ENCODE measurements at regions not wholly inside any gene's neighbourhood (a gene's known extent, or its start where the extent isn't known, plus 50 kb on each side); places are given as distances from the start of the nearest gene placed in this dataset.
A peak's percentile ranks its signal among the peaks of the same experiment; 100 is the strongest.

- DNase-seq (ENCODE audit: low read depth), result no peak
These were observed 1167.5 kb upstream of the ACVR2A start for GRCh38 chr2:146677280-146677679.

GRCh38 chr2:146669735-146670134, 1175.1 kb upstream of the ACVR2A start:
- DNase-seq (ENCODE audit: low read depth), result no peak

GRCh38 chr2:146666340-146666739, 1178.5 kb upstream of the ACVR2A start:
- DNase-seq (ENCODE audit: low read depth), result no peak

GRCh38 chr2:146665800-146666199, 1179.0 kb upstream of the ACVR2A start:
- DNase-seq (ENCODE audit: low read depth), result no peak

GRCh38 chr2:146661473-146662096, 1183.2 kb upstream of the ACVR2A start:
- DNase-seq (ENCODE audit: low read depth), result no peak

- DNase-seq (ENCODE audit: low read depth), result no peak
These were observed 1184.9 kb upstream of the ACVR2A start for GRCh38 chr2:146659976-146660375.

GRCh38 chr2:146652311-146652710, 1192.5 kb upstream of the ACVR2A start:
- peak; percentile 52 for DNase-seq (ENCODE audit: low read depth)

- no peak for DNase-seq (ENCODE audit: low read depth)
These were observed 1193.5 kb upstream of the ACVR2A start for GRCh38 chr2:146651361-146651760.

- DNase-seq (ENCODE audit: low read depth), result no peak
These were observed 1202.8 kb upstream of the ACVR2A start for GRCh38 chr2:146642066-146642465.

GRCh38 chr2:146634230-146635097, 1210.4 kb upstream of the ACVR2A start:
- peak; percentile 75 for DNase-seq (ENCODE audit: low read depth)

- no peak for DNase-seq (ENCODE audit: low read depth)
These were observed 1211.7 kb upstream of the ACVR2A start for GRCh38 chr2:146633159-146633558.

- DNase-seq (ENCODE audit: low read depth), result no peak
These were observed 1212.1 kb upstream of the ACVR2A start for GRCh38 chr2:146632707-146633106.

GRCh38 chr2:146624430-146625160, 1220.2 kb upstream of the ACVR2A start:
- no peak for DNase-seq (ENCODE audit: low read depth)

GRCh38 chr2:146623771-146624170, 1221.1 kb upstream of the ACVR2A start:
- no peak for DNase-seq (ENCODE audit: low read depth)

GRCh38 chr2:146621656-146622055, 1223.2 kb upstream of the ACVR2A start:
- no peak for DNase-seq (ENCODE audit: low read depth)

- DNase-seq (ENCODE audit: low read depth), result no peak
These were observed 1229.1 kb upstream of the ACVR2A start for GRCh38 chr2:146615778-146616177.

GRCh38 chr2:146608490-146608889, 1236.3 kb upstream of the ACVR2A start:
- DNase-seq (ENCODE audit: low read depth), result no peak

GRCh38 chr2:146604521-146604920, 1240.3 kb upstream of the ACVR2A start:
- no peak for DNase-seq (ENCODE audit: low read depth)

GRCh38 chr2:146602856-146603255, 1242.0 kb upstream of the ACVR2A start:
- no peak for DNase-seq (ENCODE audit: low read depth)

GRCh38 chr2:146602383-146602782, 1242.4 kb upstream of the ACVR2A start:
- DNase-seq (ENCODE audit: low read depth), result peak; percentile 30

GRCh38 chr2:146598791-146599190, 1246.0 kb upstream of the ACVR2A start:
- DNase-seq (ENCODE audit: low read depth), result no peak

- DNase-seq (ENCODE audit: low read depth), result no peak
These were observed 1247.5 kb upstream of the ACVR2A start for GRCh38 chr2:146597291-146597690.

- DNase-seq (ENCODE audit: low read depth), result no peak
These were observed 1252.9 kb upstream of the ACVR2A start for GRCh38 chr2:146591908-146592307.

Measured in non-pigmented ciliary epithelial cell (primary cell).